Fibroblast of lung (primary cell): ENCODE measurements at regions not wholly inside any gene's neighbourhood (a gene's known extent, or its start where the extent isn't known, plus 50 kb on each side); places are given as distances from the start of the nearest gene placed in this dataset.

Source experiments
- DNase-seq, 2 donors: peaks; one replicate each; pipeline versions ENCODE4 v3.0.0 to v3.0.0-alpha.2; 2010; ENCODE audit warnings: low read depth in 2 of 2
- H2AFZ ChIP-seq: 2 replicates; pipeline ENCODE4 v1.5.1; 2012; ENCODE audit warnings: low read length, control low read depth, inconsistent platforms
- H3K27ac ChIP-seq: 2 replicates; pipeline ENCODE4 v1.5.1; 2011; ENCODE audit warnings: low read length, control low read depth; ENCODE audit not compliant: insufficient read depth
- H3K27me3 ChIP-seq: 2 replicates; pipeline ENCODE4 v1.5.1; 2011; ENCODE audit warnings: mild to moderate bottlenecking, low read length; ENCODE audit not compliant: control insufficient read depth, insufficient read depth
- H3K36me3 ChIP-seq: 2 replicates; pipeline ENCODE4 v1.5.1; 2011; ENCODE audit warnings: low read length; ENCODE audit not compliant: control insufficient read depth, insufficient read depth
- H3K4me1 ChIP-seq: 2 replicates; pipeline ENCODE4 v1.5.1; 2011; ENCODE audit warnings: low read length; ENCODE audit not compliant: control insufficient read depth, insufficient read depth; ENCODE audit errors: extremely low read depth
- H3K4me2 ChIP-seq: 2 replicates; pipeline ENCODE4 v1.5.1; 2011; ENCODE audit warnings: low read length, control low read depth; ENCODE audit not compliant: insufficient read depth; ENCODE audit errors: extremely low read depth
- H3K4me3 ChIP-seq, 4 experiments: fragments of 200-600 bp in 1 of 4; sonication (generic) in 1 of 4; replicated peaks in 1 of 4; 2 replicates each; pipeline ENCODE4 v1.5.1; 2011 to 2016; ENCODE audit warnings: low read length in 4 of 4, low read depth in 3 of 4, mild to moderate bottlenecking in 3 of 4, control low read depth in 2 of 4, inconsistent platforms in 1 of 4, mixed read lengths in 1 of 4; ENCODE audit not compliant: insufficient read depth in 1 of 4; ENCODE audit errors: control extremely low read depth in 1 of 4
- H3K79me2 ChIP-seq: 2 replicates; pipeline ENCODE4 v1.5.1; 2012; ENCODE audit warnings: mild to moderate bottlenecking, low read length, inconsistent platforms; ENCODE audit not compliant: control insufficient read depth, insufficient read depth
- H3K9ac ChIP-seq: 2 replicates; pipeline ENCODE4 v1.5.1; 2011; ENCODE audit warnings: mild to moderate bottlenecking, low read length, control low read depth; ENCODE audit not compliant: insufficient read depth
- H3K9me3 ChIP-seq: 2 replicates; pipeline ENCODE4 v1.5.1; 2012; ENCODE audit warnings: low read depth, low read length; ENCODE audit not compliant: control insufficient read depth, insufficient read depth
- H4K20me1 ChIP-seq: 2 replicates; pipeline ENCODE4 v1.5.1; 2011; ENCODE audit warnings: low read length; ENCODE audit not compliant: control insufficient read depth, insufficient read depth; ENCODE audit errors: extremely low read depth
- EZH2 ChIP-seq: IDR thresholded peaks from 2 replicates; pipeline ENCODE4 v1.5.1; 2012; ENCODE audit warnings: low read length, control low read depth, mild to moderate bottlenecking; ENCODE audit errors: missing control alignments
- TF ChIP-seq, protein P1 (sequence below), 2 donors: IDR thresholded peaks in 1 of 2; conservative IDR thresholded peaks in 1 of 2; 1 replicate in 1 of 2; 2 replicates in 1 of 2; pipeline ENCODE4 v1.5.1; 2011 to 2012; ENCODE audit warnings: low read length in 2 of 2, control low read depth in 1 of 2, inconsistent platforms in 1 of 2, low read depth in 1 of 2, mild to moderate bottlenecking in 1 of 2

GRCh38 chr1:67896826-67897225 lies 63.6 kb upstream of the GNG12 start:
- no peaks in the 10 kb centered on the region for H3K27me3 ChIP-seq
- no peak for TF ChIP-seq EZH2
- TF ChIP-seq, protein P1, sequence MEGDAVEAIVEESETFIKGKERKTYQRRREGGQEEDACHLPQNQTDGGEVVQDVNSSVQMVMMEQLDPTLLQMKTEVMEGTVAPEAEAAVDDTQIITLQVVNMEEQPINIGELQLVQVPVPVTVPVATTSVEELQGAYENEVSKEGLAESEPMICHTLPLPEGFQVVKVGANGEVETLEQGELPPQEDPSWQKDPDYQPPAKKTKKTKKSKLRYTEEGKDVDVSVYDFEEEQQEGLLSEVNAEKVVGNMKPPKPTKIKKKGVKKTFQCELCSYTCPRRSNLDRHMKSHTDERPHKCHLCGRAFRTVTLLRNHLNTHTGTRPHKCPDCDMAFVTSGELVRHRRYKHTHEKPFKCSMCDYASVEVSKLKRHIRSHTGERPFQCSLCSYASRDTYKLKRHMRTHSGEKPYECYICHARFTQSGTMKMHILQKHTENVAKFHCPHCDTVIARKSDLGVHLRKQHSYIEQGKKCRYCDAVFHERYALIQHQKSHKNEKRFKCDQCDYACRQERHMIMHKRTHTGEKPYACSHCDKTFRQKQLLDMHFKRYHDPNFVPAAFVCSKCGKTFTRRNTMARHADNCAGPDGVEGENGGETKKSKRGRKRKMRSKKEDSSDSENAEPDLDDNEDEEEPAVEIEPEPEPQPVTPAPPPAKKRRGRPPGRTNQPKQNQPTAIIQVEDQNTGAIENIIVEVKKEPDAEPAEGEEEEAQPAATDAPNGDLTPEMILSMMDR (conservative IDR thresholded peaks at IDR 0.05 in 1 of 2, IDR thresholded peaks at IDR 0.05 in 1 of 2; ENCODE audit: low read depth in 1 of 2, low read length in 2 of 2): no peak
- H2AFZ ChIP-seq: no peak overlapping the region
- H3K4me3 ChIP-seq: no peak overlapping the region
- no peaks in the 10 kb centered on the region for H3K9me3 ChIP-seq
- H3K36me3 ChIP-seq: no peaks in the 10 kb centered on the region
- H3K27ac ChIP-seq: no peak overlapping the region
- no peak overlapping the region for H3K4me2 ChIP-seq
- H3K9ac ChIP-seq: no peak overlapping the region
- no peak for DNase-seq
- no peaks in the 10 kb centered on the region for H4K20me1 ChIP-seq
- H3K4me1 ChIP-seq: peaks cover 3% of the 10 kb centered on the region
- no peaks in the 10 kb centered on the region for H3K79me2 ChIP-seq

DNA sequence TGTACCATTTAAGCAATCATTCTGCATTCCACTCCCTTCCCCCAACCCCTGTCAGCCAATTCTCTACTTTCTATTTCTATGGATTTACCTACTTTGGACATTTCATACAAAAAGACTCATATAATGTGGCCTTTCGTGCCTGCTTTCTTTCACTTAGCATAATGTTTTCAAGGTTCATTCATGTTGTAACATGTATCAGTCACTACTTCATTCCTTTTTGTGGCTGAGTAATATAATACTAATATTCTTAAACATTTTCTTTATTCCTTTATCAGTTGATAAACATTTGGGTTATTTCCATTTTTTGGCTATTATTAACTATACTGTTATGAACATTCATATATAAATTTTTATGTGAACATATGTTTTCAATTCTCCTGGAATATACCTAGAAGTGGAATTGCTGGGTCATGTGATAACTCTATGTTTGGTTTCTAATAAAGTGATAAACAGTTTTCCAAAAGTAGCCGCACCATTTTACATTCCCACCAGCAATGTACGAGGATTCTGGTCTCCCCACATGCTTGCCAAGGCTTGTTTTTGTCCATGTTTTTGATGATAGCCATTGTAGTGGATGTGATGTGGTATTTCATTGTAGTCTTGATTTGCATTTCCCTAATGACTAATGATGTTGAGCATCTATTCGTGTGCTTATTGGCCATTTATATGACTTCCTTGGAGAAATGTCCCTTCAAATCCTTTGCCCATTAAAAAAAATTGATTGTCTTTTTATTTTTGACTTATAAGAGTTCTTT lies 61.9 kb upstream of the GNG12 start:
- H3K27ac ChIP-seq: no peak overlapping the region
- no peak overlapping the region for H3K4me3 ChIP-seq
- DNase-seq: no peak
- TF ChIP-seq EZH2: no peak
- TF ChIP-seq, protein P1 (conservative IDR thresholded peaks at IDR 0.05 in 1 of 2, IDR thresholded peaks at IDR 0.05 in 1 of 2; ENCODE audit: low read depth in 1 of 2, low read length in 2 of 2): no peak
- H3K9ac ChIP-seq: no peak overlapping the region
- no peaks in the 10 kb centered on the region for H3K79me2 ChIP-seq
- no peak overlapping the region for H3K4me2 ChIP-seq
- H3K36me3 ChIP-seq: no peaks in the 10 kb centered on the region
- no peak overlapping the region for H2AFZ ChIP-seq
- no peaks in the 10 kb centered on the region for H4K20me1 ChIP-seq
- H3K27me3 ChIP-seq: no peaks in the 10 kb centered on the region
- peaks cover 6% of the 10 kb centered on the region for H3K4me1 ChIP-seq
- H3K9me3 ChIP-seq: no peaks in the 10 kb centered on the region

DNA sequence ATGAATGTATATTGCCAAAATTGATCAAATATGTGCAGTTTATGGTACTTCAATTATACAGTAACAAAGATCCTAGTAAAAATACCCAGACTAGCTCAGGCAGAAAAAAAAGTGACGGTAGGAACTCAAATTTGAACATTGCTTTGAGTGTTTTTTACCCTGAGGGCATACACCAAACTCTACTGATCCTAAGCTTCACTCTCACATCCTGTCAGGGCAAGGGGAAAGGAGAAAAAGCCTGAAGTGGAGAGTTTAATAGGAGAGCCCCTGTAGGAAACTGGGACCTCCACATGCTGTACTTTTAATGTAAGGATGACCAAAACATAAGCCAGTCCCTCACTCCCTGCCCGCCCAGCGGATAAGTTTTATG lies 59.8 kb upstream of the GNG12 start:
- Histone ChIP-seq H4K20me1 (no peaks in the 10 kb centered on the region), H3K36me3 (no peaks in the 10 kb centered on the region), H3K4me2 (no peak overlapping the region), H3K4me3 (no peak overlapping the region), H2AFZ (no peak overlapping the region), H3K9me3 (no peaks in the 10 kb centered on the region), H3K27me3 (no peaks in the 10 kb centered on the region), H3K79me2 (no peaks in the 10 kb centered on the region), H3K27ac (no peak overlapping the region), H3K9ac (no peak overlapping the region), H3K4me1 (peaks cover 5% of the 10 kb centered on the region)
- no peak for DNase-seq
- TF ChIP-seq, protein P1 (conservative IDR thresholded peaks at IDR 0.05 in 1 of 2, IDR thresholded peaks at IDR 0.05 in 1 of 2; ENCODE audit: low read depth in 1 of 2, low read length in 2 of 2): no peak
- TF ChIP-seq EZH2: no peak
